ENCODE measurements at regions not wholly inside any gene's neighbourhood (a gene's known extent, or its start where the extent isn't known, plus 50 kb on each side); places are given as distances from the start of the nearest gene placed in this dataset.
A peak's percentile ranks its signal among the peaks of the same experiment; 100 is the strongest.

DNA sequence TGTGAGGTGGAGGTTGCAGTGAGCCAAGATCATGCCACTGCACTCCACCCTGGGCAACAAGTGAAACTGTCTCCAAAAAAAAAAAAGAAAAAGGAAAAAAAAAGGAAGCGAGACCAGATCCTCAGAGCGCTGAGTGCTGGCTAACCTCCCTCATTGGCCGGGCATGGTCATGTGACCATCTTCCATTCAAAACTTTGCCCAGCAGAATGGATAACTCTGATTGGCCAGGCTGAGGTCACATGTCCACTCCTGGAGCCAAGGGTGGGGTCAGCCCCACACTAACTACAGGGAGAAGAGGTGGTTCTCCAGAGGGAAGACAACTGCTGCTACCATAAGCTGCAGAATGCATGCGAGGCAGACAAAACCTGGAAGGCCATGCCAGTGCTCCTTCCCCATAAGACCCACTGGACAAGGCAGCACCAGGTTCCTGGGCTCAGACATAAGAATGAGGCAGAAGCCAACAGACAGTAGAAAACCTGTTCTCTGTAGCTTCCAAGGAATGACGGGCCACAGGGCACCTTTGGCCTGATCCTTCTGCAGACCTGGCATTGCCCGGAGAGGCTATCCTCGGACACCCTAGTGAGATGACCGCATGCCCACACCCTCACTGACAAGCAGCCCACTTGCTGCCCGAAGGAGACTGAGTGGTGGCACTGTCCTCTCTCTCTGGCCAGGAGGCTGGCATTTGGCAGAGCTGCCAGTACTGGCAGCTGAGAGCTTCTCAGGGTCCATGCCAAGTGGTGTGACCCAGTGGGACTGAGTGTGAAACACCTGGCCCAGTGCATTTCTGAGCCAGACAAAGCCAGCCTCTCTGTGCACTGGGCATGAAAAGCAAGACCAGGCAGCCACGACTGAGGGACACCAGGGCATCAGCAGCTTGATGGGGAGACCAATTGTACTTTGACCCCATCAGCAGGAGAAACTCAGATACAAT lies 311.9 kb upstream of the SULF2 start:
- peak in 17 of 51 donors; percentile 8 to 52 (median 22) for DNase-seq

DNA sequence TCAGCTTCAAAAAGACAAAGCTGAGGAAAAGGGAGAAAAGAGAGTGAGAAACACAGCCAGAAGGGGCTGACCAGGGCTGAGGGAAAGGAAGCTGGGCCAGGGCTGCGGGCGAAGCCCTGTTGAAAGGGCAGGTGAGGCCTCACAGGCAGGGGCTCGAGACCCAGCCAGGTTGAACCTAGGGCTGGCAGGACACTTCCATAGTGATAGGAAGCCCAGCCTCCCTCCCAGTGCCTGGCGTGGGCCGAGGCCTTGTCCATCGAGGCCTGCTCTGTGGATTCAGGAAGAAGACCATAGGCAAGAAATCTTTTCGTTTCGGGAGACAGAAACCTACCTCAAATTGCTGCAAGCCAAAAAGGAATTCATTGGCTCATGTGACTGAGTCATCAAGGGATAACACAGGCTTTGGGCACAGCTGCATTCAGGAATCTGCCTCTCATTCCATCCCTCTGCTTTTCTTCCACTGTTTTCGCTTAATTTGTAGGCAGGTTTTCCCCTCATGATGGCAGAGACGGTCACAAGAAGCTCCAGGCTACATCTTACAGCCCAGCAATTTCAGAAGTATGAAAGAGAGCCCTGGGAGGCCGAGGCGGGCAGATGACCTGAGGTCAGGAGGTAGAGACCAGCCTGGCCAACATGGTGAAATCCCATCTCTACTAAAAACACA lies 311.1 kb upstream of the SULF2 start:
- DNase-seq, result no peak

DNA sequence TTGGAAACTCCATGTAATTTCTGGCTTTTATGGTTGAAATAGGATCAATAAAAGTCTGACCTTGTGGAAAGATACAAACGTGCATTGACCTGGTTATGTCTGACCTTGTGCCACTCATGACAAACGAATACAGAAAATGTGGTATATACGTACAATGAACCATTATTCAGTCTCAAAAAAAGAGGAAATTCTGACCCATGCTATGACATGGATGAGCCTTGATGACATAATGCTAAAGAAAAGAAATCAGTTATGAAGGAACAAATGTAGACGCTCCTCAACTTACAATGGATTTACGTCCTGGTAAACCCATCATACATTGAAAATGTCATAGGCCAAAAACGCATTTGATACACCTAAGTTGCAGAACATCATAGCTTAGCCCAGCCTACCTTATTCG lies 309.7 kb upstream of the SULF2 start:
- no peak for DNase-seq

DNA sequence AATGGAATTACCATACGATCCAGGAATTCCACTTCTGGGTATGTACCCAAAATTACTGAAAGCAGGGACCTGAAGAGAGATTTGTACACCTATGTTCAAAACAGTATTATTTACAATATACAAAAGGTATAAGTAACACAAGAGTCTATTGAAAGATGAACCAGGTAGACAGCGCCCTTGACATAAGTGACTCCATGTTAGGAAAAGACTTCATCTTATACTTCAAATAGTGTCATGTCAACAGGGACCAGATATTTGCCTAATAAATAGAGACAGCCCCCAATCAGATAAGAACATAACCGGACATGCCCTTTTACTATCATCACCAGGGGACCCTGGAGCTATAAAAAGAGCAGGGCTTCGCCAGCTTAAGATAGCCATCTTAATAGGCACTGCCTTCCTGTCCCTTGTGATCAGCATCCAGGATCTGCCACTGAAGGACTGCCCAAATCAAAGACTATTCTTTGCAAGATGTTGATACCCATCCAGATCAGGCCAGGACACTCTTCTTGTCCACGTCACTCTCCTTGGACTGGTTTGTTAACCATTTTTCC lies 309.0 kb upstream of the SULF2 start:
- no peak for DNase-seq

DNA sequence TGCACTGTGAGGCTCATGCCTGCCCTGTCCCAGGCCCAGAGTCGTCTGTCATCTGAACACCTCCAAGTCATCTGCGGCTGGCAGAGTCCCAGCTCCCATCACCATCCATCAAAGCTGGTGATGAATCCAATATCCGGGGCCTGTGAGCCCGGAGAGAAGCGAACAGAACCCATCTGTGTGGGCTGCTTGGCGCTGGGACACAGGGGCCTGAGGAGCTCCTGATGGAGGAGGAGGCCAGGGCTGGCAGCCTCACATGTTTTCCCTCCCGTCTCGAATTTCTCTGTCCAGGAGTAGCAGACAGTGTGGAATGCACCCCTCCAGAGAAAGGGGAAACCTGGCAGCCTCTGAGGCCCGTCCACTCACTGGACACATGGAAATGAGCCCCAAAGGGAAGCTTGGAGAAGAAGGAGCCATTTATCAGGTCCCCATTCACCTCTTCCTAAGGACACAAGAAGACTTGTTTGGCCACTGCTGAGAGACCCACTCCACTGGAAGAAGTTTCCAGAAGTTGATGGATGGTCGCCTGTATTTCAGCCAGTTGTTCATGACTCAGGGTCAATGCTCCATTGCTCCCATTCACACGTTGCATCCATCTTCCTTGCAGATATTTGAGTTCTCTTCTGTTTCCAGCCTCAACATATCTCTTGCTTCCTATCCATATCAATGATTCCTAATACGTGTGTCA lies 307.5 kb upstream of the SULF2 start:
- DNase-seq, result no peak

DNA sequence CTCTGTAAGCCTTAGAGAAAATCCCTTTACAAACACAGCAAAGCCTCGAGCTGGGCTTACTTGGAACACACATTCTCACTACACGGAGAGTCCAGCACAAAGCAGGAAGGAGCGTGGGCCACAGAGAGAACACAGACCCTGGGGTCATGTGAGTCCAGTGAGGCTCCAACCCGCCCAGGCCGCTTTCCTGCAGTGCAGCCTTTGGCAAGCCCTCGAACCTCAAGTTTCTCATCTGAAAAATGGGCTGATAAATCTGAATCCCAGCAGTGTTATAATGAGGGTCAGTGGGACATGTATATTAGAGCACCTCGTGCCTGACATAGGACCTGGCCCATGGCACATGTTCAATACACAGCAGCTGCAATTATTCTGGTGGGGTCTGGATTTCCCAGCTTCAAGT lies 305.5 kb upstream of the SULF2 start:
- no peak for DNase-seq

DNA sequence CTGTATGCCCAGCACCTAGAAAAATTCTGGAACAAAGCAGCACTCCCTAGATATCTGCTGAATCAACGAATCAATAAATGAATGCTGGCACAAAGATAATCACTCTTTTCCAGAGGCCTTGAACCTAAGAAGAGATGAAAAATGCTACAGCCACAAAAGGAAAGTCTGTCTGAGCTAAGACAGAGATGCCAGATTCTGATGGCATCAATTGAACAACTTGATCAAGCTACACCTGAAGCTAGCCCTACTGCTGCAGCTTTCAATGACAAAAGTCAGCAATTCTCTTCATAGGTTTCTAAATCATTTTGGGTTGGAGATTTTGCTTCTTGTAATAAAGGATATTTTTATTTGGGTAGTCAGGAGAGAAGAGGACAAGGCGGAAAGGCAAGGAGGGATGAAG lies 305.0 kb upstream of the SULF2 start:
- no peak for DNase-seq

DNA sequence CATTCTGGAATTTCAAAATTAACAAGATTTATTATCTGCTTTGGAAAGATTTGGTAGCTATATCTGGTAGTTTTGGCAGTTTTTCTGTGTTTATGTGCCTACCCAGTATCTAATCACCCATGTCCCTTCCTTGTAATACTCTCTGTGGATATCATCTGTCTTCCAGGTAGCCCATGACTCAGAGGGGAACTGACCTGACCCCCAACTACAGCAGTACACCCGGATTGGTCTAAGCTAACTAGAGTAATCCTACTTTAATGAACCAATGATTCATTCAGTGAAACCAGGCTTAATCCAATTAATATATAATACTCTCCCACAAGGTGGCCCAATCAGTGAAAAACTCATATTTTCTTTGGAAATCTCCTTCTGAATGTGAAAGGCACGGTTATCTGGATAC lies 295.3 kb upstream of the SULF2 start:
- no peak for DNase-seq

DNA sequence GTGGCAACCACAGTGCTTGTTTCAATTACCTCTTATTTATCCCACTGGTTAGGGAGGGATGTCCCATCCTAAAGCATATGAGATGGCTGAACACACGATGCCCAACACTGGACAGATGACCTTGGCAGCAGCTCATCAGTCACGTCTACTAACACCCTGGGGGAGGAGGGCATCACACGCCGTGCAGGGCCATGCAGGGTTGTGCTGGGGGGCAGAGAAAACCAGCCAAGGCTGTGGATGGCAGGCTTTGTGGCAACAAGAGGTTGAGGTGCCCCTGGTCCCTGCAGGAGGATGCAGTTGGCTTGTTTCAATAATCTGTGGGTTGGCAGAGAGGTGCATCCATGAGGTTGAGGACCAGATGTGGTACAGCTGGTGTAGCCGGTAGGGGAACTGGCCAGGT lies 293.7 kb upstream of the SULF2 start:
- no peak for DNase-seq

DNA sequence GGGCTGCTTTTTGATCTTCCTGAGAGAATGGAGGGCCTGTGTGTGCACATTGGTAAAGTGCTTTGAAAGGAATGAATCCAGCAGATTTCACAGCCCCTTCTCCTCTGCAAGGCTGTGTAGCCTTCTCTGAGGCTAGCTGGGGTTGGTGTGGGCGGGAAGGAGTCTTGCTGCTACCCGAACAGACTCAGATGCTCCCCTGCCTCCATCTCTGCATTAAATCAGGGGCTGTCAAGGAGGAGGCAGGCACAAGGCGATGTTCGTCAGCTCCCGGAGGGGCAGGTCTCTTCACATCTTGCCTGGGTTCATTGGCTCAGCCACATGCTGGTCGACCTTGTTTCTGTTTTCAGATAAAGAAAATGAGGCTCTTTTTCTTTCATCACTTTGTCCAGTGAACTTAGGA lies 291.5 kb upstream of the SULF2 start:
- no peak for DNase-seq

DNA sequence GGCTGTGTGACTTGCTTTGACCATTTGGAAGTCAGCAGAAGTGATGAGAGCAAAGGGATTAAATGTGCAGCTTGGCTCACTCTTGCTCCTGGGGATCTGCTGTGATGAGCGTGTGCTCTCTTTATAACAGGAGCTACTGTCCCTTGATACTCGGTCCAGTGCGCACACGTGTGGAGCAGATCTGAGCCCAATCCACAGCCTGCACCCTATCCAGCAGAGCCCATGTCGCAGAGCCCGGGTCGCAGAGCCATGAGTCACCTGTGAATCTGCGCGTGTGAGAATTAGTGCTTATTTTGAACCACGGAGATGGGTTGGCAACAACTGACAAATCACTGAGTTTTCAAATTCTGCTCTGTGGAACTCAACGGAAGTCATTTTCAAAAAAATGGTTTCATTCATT lies 291.0 kb upstream of the SULF2 start:
- DNase-seq, result no peak

DNA sequence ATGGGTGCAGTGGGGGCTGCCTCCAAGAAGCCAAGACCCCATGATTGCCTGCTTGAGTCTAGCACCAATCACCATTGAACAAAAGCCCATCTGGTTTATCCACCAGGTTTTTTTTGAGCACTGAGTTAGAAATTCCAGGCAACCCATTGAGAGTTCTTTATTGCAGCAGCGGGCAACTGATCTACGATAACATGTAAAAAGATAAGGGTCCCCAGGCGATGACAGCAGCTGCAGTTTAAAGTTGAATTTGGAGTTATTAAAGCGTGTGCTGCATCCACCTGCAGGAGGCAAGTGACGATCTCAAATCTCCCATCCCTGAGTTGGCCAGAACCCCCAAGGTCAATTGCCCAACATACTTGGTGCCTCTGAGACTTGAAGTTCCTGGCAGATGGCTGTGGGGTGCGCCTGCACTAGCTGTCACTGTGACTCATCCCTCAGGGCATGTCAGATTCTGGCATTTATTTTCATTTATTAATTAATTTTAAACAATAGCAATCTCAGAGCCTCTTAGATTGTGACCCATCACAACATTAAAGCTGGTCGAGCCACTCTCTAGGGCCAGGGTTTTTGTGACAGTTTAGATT lies 290.4 kb upstream of the SULF2 start:
- no peak for DNase-seq

DNA sequence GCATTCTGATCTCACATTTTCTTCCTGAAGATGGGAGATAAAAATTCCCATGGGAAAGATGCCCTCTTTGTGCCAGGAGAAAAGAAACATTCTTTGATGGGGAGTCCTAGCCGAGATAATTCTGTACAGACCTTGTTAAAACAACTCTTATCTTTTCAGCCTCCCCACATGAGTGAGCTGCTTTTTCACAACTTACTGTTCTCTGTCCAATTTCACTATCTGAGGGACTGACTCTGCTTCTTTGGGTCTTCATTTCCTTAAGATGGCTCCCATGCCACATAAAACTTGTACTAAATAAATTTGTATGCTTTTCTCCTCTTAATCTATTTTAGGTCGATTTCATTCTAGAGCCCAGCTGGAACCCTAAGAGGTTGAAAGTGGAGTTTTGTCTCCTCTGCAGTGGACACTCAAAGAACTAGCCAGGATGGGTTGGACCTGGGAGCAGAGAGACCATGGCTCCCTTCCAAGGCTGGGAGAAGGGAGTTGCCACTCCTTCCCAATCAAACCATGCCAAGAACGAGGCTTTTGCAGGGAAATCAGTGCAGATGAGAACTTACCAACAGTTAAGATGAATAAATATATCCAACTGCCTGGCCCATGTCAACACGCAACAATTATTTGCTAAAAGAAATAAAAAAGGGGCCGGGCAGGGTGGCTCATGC lies 285.8 kb upstream of the SULF2 start:
- peak in 6 of 51 donors; percentile 0 to 14 (median 2) for DNase-seq

DNA sequence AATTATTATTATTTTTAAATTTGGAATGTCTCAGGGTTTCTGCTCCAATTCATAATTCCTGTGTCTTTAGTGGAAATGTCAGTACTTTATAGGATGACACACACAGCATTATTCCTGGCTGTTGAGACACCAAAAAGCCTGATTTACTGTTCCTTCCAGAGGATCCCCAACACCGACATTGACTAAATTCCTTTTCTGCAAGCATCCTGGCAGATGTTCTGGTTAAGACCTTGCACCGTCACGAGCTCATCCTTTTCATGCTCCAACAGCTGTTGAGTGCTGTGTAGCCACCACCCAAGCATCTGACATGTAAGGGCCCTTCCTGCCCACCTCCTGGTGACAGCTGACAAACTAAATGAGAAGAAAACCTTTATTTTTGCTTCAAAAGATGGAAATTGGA lies 284.3 kb upstream of the SULF2 start:
- DNase-seq, result no peak

DNA sequence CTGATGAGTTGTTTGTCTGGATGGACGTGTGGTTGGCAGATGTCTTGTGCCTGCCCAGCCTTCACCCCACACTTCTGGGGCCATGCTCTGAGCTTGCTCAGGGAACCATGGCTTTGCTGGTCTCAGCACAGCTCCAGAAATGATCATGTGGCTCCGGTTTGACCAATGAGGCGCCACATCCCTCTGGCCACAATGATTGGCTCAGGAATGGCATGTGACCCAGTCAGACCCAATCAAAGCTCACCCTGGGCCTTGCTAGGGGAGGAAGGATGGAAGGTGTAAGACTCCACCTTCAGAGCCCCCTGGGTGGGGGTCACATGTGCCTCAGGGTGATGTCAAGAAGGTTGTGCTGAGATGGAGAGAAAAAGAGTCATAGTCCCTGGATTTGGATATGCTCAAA lies 281.6 kb upstream of the SULF2 start:
- no peak for DNase-seq

DNA sequence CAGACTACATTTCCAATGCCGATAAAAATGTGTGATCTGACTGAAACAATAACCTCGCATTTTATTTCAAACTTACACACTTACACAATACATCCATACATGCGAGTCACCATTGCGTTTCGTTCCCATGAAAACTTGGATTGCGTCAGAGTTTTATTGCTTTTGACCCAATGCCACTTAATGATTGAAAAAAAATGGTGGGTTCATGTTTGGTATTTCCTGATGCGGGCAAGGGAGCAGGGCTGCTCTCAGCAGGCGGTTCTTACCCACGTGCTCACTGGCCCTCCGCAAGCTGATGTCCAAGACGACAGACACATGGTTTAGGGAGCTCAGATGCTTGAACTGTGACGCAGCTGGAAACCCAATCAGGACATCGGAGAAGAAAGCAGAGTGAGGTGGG lies 281.0 kb upstream of the SULF2 start:
- no peak for DNase-seq

DNA sequence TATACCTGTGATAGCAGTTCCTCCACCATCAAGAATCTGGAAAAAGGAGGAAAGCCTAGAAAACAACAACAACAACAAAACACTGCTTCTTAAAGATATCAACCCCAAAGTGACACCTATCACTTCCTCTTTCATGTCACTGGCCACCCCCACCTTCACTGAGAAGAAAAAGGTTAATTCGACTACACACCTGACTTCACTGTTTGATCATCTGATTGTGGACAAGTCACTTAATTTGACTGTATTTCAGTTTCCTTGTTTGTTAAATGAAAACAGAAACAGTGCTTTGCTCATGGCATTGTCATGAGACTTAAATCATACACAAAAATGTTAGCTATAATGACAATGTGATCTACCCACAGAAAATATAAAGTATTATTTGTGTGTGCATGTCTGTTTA lies 280.6 kb upstream of the SULF2 start:
- DNase-seq, result no peak

DNA sequence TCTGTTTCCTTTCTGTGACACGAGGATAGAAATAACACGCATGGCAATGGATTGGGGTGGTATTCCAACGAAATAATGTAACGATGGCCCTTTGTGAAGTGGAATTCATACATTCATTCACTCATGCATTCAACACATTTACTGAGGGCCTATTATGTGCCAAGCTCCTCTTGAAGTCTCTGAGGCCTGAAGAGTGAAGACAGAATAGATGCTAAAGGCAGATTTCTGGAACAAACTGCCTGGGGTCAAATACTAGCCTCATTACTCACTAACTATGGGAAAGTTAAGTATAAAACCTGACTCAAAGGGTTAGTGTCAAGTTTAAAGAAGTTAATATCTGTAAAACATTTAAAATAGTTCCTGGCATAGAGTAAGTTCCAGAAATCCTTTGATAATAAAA lies 279.6 kb upstream of the SULF2 start:
- DNase-seq, result no peak

DNA sequence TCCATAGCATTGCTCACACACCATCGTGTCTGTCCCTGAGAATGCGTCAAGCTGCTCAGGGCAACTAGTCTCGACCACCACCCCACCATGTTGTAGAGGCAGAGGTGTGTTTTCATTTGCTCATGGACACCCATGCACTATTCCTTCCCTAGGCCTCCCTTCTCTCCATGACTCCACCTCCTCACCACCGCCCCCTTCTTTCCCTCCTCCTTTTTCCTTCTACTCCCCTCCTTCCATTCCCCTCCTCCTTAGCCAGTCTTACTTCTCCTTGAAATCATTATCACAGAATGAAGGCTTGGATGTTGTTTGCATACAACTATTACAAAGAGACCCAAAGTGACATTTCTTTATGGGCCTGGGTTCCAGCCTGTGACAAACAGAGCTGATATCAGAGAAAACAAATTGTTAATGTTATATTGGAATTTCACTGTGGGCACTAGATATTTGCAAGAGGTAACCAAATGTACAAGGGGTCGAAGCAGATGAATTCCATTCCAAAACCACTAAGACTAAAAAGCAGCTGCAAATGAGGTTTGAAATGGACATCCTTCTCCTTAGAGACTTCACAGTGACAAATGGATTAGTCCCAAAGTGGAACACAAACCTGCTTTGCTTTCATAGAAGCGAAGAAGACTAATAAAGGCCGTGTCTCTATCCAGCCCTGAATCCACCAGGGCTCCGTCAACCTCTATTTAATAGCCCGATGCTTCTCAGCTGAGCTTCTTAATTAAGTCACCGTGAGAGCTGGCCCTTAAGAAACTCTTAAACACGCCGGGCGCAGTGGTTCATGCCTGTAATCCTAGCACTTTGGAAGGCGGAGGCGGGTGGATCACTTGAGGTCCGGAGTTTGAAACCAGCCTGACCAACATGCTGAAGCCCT lies 275.8 kb upstream of the SULF2 start:
- DNase-seq, result no peak

Data from hypothalamus (tissue), 51 donors.